HG03095 (cell line): ENCODE measurements at regions not wholly inside any gene's neighbourhood (a gene's known extent, or its start where the extent isn't known, plus 50 kb on each side); places are given as distances from the start of the nearest gene placed in this dataset.
"Not testable (repeated sequence)": the region's sequence is repeated elsewhere in the genome, so short reads cannot be mapped to it uniquely, and the experiment has no call there.

ENCODE experiments used
- ATAC-seq: cut with Tn5 transposase; IDR thresholded peaks from one replicate; pipeline ENCODE4 v1.9.1; 2021; ENCODE audit warnings: moderate library complexity; ENCODE audit not compliant: unreplicated experiment

DNA sequence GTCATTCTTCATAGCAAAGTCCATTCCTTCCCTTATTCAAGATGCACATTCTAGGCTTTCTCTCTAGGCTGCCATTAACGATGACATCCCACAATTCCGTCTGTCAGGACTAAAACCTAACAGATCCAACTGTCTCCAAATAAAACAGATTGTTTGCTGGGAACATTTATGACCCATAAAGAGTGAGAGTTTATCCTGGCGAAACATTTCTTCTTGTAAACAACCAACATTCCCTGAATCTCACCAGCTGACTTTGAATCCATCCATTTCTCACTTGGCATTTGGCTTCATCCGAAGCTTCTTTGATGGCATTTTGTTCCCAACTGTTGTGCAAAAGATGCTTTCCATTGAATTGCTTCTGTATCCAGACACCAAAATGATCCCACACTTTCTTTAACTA lies 93.1 kb downstream of the OLIG3 start:
- no peak for ATAC-seq

DNA sequence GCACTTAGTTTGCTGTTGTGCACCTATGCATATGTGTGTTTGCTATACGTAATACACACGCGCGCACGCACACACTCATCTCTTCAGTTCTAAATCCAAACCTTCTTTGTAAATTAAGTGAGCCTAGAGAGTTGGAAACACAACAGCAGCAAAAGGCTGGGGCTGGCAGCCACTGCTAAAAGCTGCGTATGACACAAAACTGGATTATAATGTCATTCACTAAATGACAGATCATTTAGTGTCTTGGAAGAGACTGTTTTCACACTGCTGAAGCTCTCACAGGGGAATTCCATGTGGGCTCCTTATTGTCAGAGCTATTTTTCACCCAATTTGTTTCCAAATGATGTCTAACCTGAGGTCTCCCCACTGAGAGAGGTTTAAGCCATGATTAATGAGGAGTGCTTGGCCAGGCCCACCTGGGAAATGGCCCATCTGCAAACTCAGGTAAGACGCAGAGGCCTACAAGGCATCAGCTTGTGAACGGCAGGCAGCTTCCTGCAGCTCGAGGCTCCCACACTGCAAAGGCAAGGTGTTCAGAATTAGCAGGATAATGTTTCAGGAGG lies 94.2 kb downstream of the OLIG3 start:
- ATAC-seq, result no peak

DNA sequence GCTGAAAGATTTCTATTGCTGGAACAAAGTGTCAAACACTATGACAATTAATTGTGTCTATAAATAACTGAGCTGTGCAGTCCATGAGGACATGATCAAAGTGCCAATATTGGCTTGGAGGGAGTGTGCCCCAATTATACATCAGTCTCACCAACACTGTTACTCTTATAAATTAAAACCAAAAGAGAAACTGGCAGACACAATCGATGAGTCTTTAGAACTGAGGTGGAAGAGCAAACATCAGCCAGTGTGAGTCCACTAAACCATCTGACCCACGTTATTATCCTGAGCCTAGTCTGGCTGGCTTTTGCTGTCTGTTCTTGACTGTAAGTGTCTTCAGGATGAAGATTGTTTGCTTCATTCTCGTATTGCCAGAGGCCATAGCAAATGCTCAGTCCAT lies 98.9 kb downstream of the OLIG3 start:
- no peak for ATAC-seq

DNA sequence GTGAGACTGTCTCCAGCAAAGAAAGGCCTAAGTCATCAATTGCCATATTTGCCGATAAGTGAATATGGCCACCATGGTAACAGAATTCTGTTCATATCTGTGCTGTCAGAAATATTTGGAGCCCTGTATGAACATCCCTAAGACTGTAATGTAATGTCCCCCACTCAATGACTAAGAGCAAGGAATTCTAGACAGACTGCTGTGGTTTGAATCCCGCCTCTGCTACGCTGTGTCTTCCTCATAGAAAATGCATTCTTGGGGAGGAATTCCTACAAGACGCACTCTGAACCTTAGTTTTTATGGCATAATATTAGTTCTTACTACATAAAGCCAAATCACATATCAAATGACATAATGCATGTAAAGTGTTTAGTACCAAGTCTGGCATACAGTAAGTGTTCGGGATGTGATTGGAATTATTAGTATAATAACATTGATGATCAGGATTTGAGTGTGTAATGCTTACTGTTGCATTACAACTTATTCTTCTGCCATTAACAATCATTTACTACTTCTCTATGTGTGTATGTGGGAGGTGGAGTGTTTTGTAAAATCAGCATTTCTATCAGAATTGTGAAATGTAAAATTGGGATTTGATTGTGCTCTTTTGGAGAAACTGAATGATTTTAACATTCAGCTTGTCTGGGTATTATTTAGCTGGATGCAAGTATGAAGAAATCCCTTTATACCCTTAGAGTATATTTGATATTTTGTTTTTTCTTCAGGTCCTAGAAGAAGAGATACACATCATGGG lies 103.0 kb downstream of the OLIG3 start:
- no peak for ATAC-seq

DNA sequence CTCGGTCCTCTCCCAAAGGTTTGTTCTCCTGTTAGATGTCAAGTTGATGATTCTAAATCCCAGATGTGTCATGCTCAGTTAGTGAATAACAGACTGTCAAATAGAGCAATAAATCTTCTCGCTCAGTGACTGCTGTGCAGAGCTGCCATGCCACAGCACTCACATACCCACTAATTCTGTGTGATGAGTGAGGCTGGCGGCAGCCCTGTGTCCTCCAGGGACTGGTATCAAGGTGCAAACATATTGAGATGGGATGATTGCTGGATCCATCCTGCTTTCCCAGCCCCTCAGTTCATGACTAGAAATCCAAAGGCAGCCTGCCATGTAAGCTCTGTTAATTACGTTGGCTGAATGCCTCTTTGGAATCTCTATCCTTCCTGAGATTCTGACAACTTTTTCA lies 103.9 kb downstream of the OLIG3 start:
- no peak for ATAC-seq

DNA sequence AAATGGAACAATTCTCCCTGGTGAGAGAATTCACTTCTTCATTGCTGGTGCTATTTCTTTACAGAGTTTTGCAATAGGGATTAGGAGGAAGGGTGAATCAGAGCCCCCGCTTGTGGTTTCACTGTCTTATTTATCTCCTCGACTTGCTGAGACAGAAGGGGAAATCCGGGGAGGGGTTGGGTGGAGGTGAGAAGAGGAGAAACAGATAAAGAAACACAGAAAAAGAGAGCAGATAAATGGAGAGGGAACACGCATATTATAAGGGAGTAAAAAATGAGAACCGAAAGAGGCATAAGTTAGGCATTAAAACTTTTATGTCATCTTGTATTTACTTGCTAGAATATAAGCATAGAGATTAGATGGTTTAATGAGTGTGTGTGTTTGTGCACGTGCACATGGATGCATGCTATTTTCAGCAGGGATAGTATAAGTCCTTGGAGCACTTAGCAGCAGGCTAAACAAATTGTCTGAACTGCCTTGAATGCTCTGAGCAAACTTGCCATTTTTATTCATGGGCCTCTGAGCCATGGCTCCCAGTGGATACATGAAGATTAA lies 105.0 kb downstream of the OLIG3 start:
- ATAC-seq, result peak; percentile 87

DNA sequence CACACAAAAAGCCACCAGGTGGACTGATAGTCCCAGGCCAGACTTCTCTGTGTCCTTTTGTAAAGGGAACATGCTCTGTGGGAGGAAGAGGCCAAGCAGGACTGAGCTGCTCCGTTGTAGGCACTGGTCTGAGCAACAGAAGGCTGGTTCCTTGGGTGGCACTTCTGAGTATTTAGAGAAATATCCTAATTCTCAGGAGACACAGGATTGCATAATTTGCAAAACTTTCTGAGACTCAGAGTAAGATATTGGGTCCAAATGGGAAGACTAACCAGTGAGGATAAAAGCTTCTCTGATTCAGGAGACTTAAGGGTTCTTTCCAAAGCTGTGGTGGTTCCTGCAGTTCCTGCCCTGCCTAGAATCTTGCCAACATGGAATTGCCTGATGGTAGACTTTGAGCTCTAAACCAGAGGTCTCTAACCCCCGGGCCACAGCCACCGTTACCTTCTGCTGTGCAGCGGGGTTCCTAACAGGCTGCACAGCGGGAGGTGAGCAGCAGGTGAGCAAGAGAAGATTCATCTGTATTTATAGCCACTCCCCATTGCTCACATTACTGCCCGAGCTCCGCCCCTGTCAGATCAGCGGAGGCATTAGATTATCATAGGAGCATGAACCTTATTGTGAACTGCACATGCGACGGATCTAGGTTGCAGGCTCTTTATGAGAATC lies 107.0 kb downstream of the OLIG3 start:
- no peak for ATAC-seq

DNA sequence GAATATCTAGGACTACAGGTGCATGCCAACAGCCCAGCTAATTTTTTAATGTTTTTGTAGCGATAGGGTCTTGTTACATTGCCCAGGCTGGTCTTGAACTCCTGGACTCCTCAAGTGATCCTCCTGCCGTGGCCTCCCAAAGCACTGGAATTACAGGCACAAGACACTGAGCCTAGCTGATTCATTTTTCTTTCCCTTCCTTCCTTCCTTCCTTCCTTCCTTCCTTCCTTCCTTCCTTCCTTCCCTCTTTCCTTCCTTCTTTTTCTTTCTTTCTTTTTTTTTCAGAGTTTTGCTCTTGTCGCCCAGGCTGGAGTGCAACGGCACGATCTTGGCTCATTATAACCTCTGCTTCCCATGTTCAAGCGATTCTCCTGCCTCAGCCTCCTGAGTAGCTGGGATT lies 110.9 kb downstream of the OLIG3 start:
- ATAC-seq, result not testable (repeated sequence)

DNA sequence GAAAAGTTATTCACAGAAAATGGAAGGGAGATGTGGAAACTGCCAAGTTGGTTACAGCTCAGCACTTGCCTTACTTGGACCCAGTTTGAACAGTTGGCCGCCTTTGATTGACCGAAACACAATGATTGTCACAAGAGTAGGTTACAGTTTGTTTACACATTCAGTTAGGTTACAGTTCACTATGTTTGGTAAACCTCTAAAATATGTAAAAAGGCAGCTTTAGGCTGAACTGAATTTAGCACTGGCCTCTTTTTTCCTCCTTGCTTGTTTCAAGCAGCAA lies 116.2 kb downstream of the OLIG3 start:
- no peak for ATAC-seq

DNA sequence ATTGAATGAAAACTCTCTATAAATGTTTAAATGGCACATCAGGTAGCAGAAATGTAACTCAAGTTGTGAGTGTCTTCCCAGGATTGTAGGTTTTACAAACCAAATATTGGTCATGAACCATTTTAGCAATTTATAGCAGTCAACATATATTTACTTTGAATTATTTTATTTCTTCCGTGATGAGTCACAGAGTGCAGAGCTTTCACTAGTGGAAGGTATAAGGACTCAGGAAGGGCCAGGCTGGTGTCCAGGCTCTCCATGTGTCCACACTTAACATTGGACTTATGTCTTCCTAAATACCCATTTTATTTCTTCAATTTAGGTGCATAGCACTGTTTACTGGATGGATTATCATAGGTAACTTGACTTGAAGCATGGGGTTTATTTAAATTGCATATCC lies 120.9 kb downstream of the OLIG3 start:
- ATAC-seq, result no peak

DNA sequence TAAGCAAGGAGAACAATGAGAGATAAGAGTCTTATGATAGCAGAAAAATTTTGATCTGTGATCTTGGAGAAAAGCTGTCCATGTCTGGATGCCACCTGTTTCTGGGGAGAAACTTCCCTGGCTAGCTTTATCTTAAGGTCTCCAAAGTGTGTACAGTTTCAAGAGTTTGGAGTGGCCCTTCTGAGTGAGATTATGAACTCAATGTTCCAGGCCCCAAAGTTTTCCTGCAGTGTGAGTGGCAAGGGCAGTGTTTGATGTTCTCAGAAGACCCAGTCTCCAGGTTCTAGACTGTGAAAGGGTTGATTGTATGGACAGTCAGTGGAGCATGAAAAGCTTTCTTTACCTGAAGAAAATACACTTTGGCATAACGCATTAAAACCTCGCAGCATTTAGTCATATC lies 121.7 kb downstream of the OLIG3 start:
- ATAC-seq, result no peak

DNA sequence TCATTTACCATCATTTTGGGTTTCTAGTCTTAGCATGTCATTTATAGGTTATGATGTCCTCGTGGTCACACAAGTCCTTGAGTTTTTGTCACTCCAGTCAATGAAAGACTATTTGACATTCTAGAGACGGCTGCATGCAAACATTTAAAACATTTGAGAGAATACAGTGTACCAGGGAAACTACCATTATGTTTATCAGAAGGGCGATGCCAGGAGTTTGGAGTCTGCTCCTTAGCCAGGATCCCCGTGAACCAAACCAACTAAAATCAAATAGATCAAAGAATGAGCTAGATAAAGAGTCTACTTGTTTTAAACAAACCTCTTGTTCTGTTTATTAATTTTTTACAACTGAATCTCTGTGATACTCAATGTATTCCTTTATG lies 122.6 kb downstream of the OLIG3 start:
- no peak for ATAC-seq

DNA sequence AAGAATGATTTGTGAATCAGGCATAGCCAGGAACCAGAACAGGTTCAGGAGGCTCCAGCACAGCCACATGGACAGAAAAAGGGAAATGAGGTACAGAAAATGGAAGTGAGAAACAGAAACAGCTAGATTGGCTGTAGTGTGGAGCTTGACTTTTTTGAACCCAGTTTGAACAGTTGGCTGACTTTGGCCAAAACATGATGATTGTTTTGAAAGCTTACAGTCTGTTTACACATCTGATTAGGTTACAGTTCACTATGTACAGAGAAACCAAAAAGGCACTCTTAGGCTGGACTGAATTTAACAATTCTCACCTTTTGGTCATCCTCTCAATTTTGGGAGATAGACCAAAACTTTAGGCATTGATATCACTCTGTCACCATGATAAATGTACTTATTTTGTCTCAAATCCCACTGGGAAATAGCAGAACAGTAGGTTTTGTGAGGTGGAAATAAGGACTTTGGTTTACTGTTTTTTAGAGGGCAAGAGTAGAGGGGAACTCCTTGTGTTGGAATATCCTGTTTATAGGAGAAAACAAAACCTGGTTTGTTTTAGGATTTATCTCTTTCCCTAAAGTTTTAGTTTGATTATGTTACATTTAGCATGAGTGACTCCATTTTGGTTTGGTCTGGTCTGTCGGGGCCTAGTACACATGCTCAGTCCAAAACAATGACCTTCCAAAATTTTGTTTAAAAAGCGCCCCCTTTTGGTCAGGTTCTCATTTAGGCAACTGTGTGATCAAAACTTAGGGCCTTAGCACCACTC lies 123.1 kb downstream of the OLIG3 start:
- ATAC-seq, result peak; percentile 93

DNA sequence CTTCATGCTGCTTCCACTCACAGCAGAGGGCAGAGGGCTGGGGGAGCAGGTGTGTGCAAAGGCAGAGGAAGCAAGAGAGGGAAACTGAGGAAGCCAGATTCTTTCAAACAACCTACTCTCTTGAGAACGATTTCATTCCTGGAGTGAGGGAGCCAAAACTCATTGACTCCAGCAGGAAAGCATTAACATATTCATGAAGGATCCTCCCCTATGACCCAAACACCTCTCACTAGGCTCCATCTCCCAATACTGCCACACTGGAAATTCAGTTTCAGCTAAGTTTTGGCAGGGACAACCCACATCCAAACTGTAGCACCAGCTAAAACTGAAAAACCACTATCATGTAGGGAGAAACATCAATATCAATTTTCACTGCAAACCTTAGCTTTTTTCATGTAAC lies 125.1 kb downstream of the OLIG3 start:
- no peak for ATAC-seq

DNA sequence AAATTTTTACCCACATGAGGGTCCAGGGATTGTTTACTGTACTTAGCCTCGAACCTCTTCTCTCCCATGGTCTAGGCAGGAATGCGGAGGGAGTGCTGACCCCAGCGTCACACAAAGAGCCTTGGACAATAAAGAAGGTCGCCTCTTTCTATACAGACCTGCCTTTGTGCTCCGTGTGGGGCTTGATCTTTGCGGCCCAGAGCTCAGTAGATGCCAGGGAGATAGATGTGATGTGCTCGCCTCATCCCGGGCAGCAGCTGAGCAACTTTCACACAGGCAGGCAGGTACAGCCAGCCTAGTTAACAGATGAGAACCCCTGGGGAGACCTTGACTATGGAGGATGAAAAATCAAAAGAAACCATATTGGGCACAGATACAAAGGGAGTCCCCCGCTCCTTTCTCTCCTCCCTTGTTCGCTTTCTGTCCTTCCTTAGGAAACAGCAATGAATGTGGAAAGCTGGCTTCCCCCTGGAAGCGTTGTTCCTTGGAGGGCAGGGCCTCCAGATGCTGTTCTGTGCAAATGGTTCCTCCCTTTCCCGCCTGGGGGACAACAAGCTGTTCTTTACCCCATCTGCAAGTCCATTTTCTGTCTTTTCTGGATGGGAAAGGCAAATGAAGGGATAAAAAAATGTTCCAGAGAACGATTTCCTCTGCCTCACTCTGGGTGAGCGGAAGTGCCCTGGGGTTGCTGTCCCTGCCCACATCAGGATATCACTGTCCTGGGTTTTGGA lies 128.3 kb downstream of the OLIG3 start:
- no peak for ATAC-seq

DNA sequence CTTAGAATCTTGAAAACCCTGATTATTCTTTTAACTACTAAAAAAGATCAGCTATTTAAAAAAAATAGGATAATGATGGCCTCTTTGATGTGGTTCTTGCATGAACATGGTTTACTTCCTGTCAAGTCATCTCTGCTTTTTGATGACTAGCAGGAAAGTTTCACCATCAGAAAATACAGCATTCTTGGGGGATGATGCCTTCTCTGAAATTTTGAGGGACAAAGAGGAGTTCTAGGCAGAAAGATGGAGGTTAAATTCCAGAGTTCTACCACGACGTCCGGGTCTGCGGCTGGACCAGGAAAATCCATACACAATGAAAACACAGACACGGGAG lies 130.4 kb downstream of the OLIG3 start:
- ATAC-seq, result no peak

DNA sequence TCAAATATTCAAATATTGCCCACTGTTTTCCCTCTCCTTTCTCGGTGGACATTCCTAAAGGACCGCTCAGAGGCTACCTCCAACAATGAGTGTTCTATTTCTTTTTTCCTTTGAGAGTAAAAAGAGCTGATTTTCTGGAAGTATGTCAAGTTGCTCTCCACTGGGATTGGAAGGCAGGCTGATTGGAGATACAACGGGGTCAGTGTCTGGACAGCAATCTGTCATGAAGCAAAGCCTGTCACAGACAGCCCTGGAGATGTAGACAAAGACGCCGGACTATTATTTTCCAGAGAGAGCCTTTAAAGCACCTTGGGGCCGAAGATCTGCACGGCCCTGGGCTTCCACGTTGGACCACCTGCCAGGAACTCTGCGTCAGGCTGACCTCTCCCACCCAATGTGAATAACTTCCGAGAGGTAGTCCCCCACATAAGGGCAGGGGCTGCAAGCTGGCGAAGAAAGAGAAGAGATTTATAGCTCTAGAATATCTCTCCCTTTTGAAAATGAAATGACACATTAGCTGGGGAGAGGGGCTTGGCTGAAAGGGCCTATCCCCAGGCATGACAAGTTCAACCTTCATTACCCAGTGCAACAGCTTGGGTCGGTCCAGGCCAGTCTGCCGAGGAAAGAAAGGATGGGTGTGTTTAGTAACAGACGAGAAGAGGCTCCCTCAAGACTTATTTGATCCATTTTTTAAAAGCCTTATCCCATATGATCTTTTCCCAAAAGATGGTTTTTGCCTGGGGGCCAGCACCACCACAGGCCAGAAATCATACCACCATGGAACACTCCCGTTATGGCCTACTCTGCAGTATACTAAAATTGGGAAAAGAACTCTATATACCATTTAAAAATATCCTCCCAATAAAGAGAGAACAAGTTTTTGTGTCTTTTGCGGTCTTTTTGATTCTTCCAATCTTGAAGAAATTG lies 131.1 kb downstream of the OLIG3 start:
- ATAC-seq, result no peak

DNA sequence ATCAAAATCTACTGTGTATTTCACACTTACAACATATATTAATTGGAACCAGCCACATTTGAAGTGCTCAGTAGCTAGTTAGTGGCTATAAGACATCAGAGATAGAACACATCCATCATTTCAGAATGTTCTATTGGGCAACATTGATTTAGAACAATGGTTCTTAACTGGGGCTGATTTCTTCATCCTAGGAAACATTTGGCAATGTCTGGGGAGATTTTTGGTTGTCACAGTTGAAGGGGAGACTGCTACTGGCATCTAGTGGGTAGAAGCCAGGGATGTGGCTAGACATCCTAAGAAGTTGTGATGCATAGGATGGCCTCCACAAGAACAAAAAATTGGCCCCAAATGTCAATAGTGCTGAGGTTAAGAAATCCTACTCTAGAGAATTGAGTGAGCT lies 132.5 kb downstream of the OLIG3 start:
- no peak for ATAC-seq

DNA sequence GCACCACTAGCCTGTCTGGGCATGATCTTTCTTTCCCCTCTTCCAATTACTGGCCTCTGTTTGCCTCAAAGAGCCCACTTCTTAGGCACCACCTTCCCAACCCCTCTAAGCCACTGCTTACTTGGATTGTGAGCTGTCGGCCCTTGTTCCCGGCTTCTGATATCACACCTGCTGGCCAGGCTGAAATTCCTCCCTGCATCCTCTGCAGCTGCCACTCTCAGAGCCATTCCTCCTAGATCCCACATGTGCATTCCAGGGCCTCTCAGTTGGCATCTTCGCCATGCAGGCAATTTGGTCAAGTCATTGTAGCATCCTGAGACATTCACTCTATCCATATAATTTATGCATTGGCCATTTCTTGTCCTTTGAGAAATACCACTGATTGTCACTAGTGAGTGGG lies 135.9 kb downstream of the OLIG3 start:
- no peak for ATAC-seq

DNA sequence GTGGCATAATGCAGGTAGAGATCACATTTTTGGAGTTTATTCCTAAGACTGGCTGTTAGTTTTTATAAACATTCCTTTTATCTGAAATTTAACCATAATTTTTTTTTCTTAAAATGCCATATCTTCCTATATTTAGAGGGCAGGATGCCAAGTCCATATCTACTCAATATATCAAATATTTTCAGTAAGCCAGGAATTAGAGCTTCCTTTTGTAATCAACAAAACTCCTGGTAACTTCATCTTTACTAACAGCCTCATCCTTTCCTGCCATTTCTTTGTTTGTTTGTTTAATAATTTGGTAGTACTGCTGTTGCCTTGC lies 136.3 kb downstream of the OLIG3 start:
- no peak for ATAC-seq
